IMR-90 (cell line): ENCODE measurements at regions not wholly inside any gene's neighbourhood (a gene's known extent, or its start where the extent isn't known, plus 50 kb on each side); places are given as distances from the start of the nearest gene placed in this dataset.

Experiments
- ATAC-seq: fragments of 200-7000 bp; cut with Tn5 transposase; 2 replicates; pipeline ENCODE4 v1.9.1; 2020; ENCODE audit warnings: low read depth, mild to moderate bottlenecking, moderate library complexity
- BruUV-seq: library from RNA; stranded (reverse); fragments of 400-500 nt; replicated peaks from 2 replicates; lab custom pipeline; 2021; lab: Mats Ljungman, UMichigan
- CTCF ChIA-PET: fragments of 300-600 bp; formaldehyde crosslinking; extraction: SDS; loops from one replicate; lab custom pipeline; 2021; ENCODE audit warnings: antibody characterized with exemption; lab: Yijun Ruan, JAX
- POLR2A ChIA-PET: fragments of 300-600 bp; sonication (Branson Sonifier 250); formaldehyde crosslinking; loops from one replicate; lab custom pipeline; 2022; ENCODE audit warnings: antibody characterized with exemption; ENCODE audit not compliant: unreplicated experiment; lab: Charles Lee
- DNase-seq: peaks from one replicate; pipeline ENCODE4 v3.0.0; 2013
- H2AFZ ChIP-seq: replicated peaks from 2 replicates; pipeline ENCODE3; 2013; ENCODE audit warnings: low read length, mild to moderate bottlenecking; ENCODE audit not compliant: poor library complexity
- H2AK5ac ChIP-seq: 2 replicates; pipeline ENCODE4 v1.6.1; 2013; ENCODE audit warnings: low read depth, low read length, inconsistent platforms
- H2AK9ac ChIP-seq: replicated peaks from 2 replicates; pipeline ENCODE3; 2013; ENCODE audit warnings: mild to moderate bottlenecking, low read depth, low read length, moderate library complexity; ENCODE audit not compliant: poor library complexity
- H2BK120ac ChIP-seq: 2 replicates; pipeline ENCODE4 v1.6.1; 2013; ENCODE audit warnings: low read depth, low read length, inconsistent platforms
- H2BK15ac ChIP-seq: 3 replicates; pipeline ENCODE4 v1.6.1; 2013; ENCODE audit warnings: low read depth, low read length, inconsistent platforms
- H2BK20ac ChIP-seq: 2 replicates; pipeline ENCODE4 v1.6.1; 2013; ENCODE audit warnings: low read depth, mild to moderate bottlenecking, inconsistent platforms, low read length, moderate library complexity
- H2BK5ac ChIP-seq: 2 replicates; pipeline ENCODE4 v1.6.1; 2013; ENCODE audit warnings: mild to moderate bottlenecking, low read depth, low read length, inconsistent platforms; ENCODE audit not compliant: poor library complexity, severe bottlenecking
- H3K14ac ChIP-seq: replicated peaks from 2 replicates; pipeline ENCODE4 v1.6.1; 2013; ENCODE audit warnings: low read depth, low read length, inconsistent platforms
- H3K18ac ChIP-seq: 2 replicates; pipeline ENCODE4 v1.6.1; 2013; ENCODE audit warnings: low read depth, low read length, control low read depth
- H3K23ac ChIP-seq: 2 replicates; pipeline ENCODE4 v1.6.1; 2013; ENCODE audit warnings: low read depth, low read length, inconsistent platforms
- H3K27ac ChIP-seq: 2 replicates; pipeline ENCODE4 v1.5.1; 2013; ENCODE audit warnings: mild to moderate bottlenecking, control low read depth, low read length; ENCODE audit not compliant: insufficient read depth
- H3K27me3 ChIP-seq: 2 replicates; pipeline ENCODE4 v1.6.1; 2013; ENCODE audit warnings: low read length; ENCODE audit not compliant: control insufficient read depth, insufficient read depth
- H3K36me3 ChIP-seq: 2 replicates; pipeline ENCODE4 v1.6.1; 2013; ENCODE audit warnings: low read length, mixed read lengths; ENCODE audit not compliant: control insufficient read depth, insufficient read depth
- H3K4ac ChIP-seq: 2 replicates; pipeline ENCODE4 v1.6.1; 2013; ENCODE audit warnings: low read depth, low read length, inconsistent platforms
- H3K4me1 ChIP-seq: 2 replicates; pipeline ENCODE4 v1.6.1; 2013; ENCODE audit warnings: low read length, mixed read lengths; ENCODE audit not compliant: control insufficient read depth, insufficient read depth
- H3K4me2 ChIP-seq: 2 replicates; pipeline ENCODE4 v1.6.1; 2013; ENCODE audit warnings: low read depth, mild to moderate bottlenecking, control low read depth, low read length, moderate library complexity
- H3K4me3 ChIP-seq: 2 replicates; pipeline ENCODE4 v1.5.1; 2013; ENCODE audit warnings: low read depth, mild to moderate bottlenecking, control low read depth, low read length, moderate library complexity; ENCODE audit not compliant: insufficient read depth
- H3K56ac ChIP-seq: 2 replicates; pipeline ENCODE4 v1.6.1; 2013; ENCODE audit warnings: low read length, inconsistent platforms; ENCODE audit not compliant: insufficient read depth; ENCODE audit errors: extremely low read depth
- H3K79me1 ChIP-seq, 2 experiments: 2 replicates each; pipeline ENCODE4 v1.6.1; 2013; ENCODE audit warnings: low read length in 2 of 2, inconsistent platforms in 1 of 2, low read depth in 1 of 2
- H3K9ac ChIP-seq: 2 replicates; pipeline ENCODE4 v1.6.1; 2013; ENCODE audit warnings: low read depth, low read length, control low read depth
- H3K9me1 ChIP-seq: 2 replicates; pipeline ENCODE4 v1.6.1; 2013; ENCODE audit warnings: low read length, inconsistent platforms; ENCODE audit not compliant: insufficient read depth
- H3K9me3 ChIP-seq: 2 replicates; pipeline ENCODE4 v1.6.1; 2013; ENCODE audit warnings: low read length; ENCODE audit not compliant: control insufficient read depth, insufficient read depth
- H4K20me1 ChIP-seq: 2 replicates; pipeline ENCODE4 v1.6.1; 2013; ENCODE audit warnings: low read length, inconsistent platforms; ENCODE audit not compliant: insufficient read depth
- H4K5ac ChIP-seq: 2 replicates; pipeline ENCODE4 v1.6.1; 2013; ENCODE audit warnings: mild to moderate bottlenecking, low read depth, low read length, control low read depth
- H4K8ac ChIP-seq, 2 experiments: 2 replicates each; pipeline ENCODE4 v1.6.1; 2013; ENCODE audit warnings: low read depth in 2 of 2, low read length in 2 of 2, control low read depth in 1 of 2, inconsistent platforms in 1 of 2
- H4K91ac ChIP-seq: 2 replicates; pipeline ENCODE4 v1.6.1; 2013; ENCODE audit warnings: low read depth, low read length, inconsistent platforms; ENCODE audit not compliant: insufficient read depth
- BHLHE40 ChIP-seq: fragments of 150-350 bp; IDR thresholded peaks from 2 replicates; pipeline ENCODE4 v1.6.1; 2016; ENCODE audit warnings: mild to moderate bottlenecking, low read depth, low read length
- CEBPB ChIP-seq: IDR thresholded peaks from 2 replicates; pipeline ENCODE4 v1.6.1; 2012; ENCODE audit warnings: low read depth, low read length, improper control_type of control experiment
- CHD1 ChIP-seq: IDR thresholded peaks from 2 replicates; pipeline ENCODE4 v1.6.1; 2012; ENCODE audit warnings: low read depth, low read length, improper control_type of control experiment
- FOS ChIP-seq: fragments of 150-350 bp; IDR thresholded peaks from 2 replicates; pipeline ENCODE4 v1.6.1; 2016; ENCODE audit warnings: low read depth, low read length
- MAFK ChIP-seq: IDR thresholded peaks from 2 replicates; pipeline ENCODE4 v1.6.1; 2012; ENCODE audit warnings: low read depth, low read length, improper control_type of control experiment
- MAZ ChIP-seq: IDR thresholded peaks from 2 replicates; pipeline ENCODE4 v1.6.1; 2012; ENCODE audit warnings: low read depth, mild to moderate bottlenecking, low read length, improper control_type of control experiment, moderate library complexity, borderline replicate concordance
- MXI1 ChIP-seq: IDR thresholded peaks from 2 replicates; pipeline ENCODE4 v1.6.1; 2012; ENCODE audit warnings: low read depth, mild to moderate bottlenecking, low read length, moderate library complexity, borderline replicate concordance
- NFE2L2 ChIP-seq: fragments of 150-350 bp; IDR thresholded peaks from 2 replicates; pipeline ENCODE4 v1.6.1; 2016; ENCODE audit warnings: low read depth, mild to moderate bottlenecking, low read length
- POLR2A ChIP-seq: IDR thresholded peaks from 2 replicates; pipeline ENCODE4 v1.6.1; 2012; ENCODE audit warnings: mild to moderate bottlenecking, low read depth, low read length
- RAD21 ChIP-seq: IDR thresholded peaks from 2 replicates; pipeline ENCODE4 v1.6.1; 2012; ENCODE audit warnings: low read length, improper control_type of control experiment
- RCOR1 ChIP-seq: IDR thresholded peaks from 2 replicates; pipeline ENCODE4 v1.6.1; 2012; ENCODE audit warnings: mild to moderate bottlenecking, low read length, improper control_type of control experiment; ENCODE audit not compliant: insufficient replicate concordance
- RFX5 ChIP-seq: IDR thresholded peaks from 2 replicates; pipeline ENCODE4 v1.8.0; 2012; ENCODE audit warnings: low read depth, mild to moderate bottlenecking, low read length, moderate library complexity
- SMC3 ChIP-seq: fragments of 150-350 bp; IDR thresholded peaks from 2 replicates; pipeline ENCODE4 v1.6.1; 2016; ENCODE audit warnings: low read depth, mild to moderate bottlenecking, antibody characterized with exemption, low read length, moderate library complexity
- WGBS, 2 experiments: methylation state at CpG; one replicate each; pipeline versions ENCODE4 v1.1.5 to v1.1.7; 2013; ENCODE audit warnings: missing lambda C conversion rate in 2 of 2; ENCODE audit not compliant: insufficient read length in 1 of 2; ENCODE audit errors: extremely low coverage in 2 of 2; 5-methylcytosine and 5-hydroxymethylcytosine counted together
- dilution Hi-C: fragments of 300-500 bp; cut with HindIII; formaldehyde crosslinking; loops from one replicate; pipeline ENCODE4 v1.14.3; 2018; ENCODE audit warnings: low sequenced_read_pairs; ENCODE audit not compliant: unreplicated experiment
- in situ Hi-C: fragments of 300-500 bp; cut with MboI; formaldehyde crosslinking; loops from 3 replicates; pipeline ENCODE4 v1.14.3; 2019; ENCODE audit warnings: low sequenced_read_pairs, inconsistent platforms, mixed read lengths
- intact Hi-C: fragments of 100-400 bp; cut with micrococcal nuclease; formaldehyde crosslinking; loops from 2 replicates; pipeline ENCODE4 v1.10.0; 2022
- TF ChIP-seq, protein P1 (sequence below): conservative IDR thresholded peaks from 2 replicates; pipeline ENCODE4 v1.5.1; 2012; ENCODE audit warnings: mild to moderate bottlenecking, low read depth, low read length, improper control_type of control experiment
- TF ChIP-seq, protein P2 (sequence below): fragments of 150-350 bp; IDR thresholded peaks from 2 replicates; pipeline ENCODE4 v1.6.1; 2016; ENCODE audit warnings: low read depth, mild to moderate bottlenecking, low read length, moderate library complexity, borderline replicate concordance
- TF ChIP-seq, protein P3 (sequence below): fragments of 150-350 bp; IDR thresholded peaks from 2 replicates; pipeline ENCODE4 v1.6.1; 2017; ENCODE audit warnings: mild to moderate bottlenecking, antibody characterized with exemption, low read length, low read depth

DNA sequence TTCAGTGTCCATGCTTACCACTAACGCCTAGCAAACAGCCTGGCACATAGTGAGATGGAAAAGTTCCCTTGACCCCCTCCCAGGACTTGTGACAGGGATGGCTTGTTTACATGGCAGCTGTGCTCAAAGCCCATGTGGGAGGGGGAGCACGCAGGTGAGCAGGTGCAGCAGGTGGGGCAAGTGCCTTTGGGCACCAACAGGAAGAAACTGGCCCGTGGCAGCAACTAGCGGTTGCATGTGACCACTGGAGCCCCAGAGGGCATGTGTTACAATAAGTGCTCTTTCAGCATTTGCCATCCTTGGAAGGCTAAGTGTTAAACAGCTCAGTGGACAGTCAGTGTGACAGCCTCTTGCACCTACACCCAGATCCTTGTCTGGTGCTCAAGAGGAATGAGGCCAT is 734.6 kb downstream of the TUSC7 start:
- no peaks in the 10 kb centered on the region for H3K79me1 ChIP-seq
- H2BK120ac ChIP-seq: no peak overlapping the region
- H3K9ac ChIP-seq: no peak overlapping the region
- no peak overlapping the region for H2BK15ac ChIP-seq
- no peaks in the 10 kb centered on the region for H3K36me3 ChIP-seq
- no peak overlapping the region for H3K27ac ChIP-seq
- no peaks in the 10 kb centered on the region for H3K9me3 ChIP-seq
- no peaks in the 10 kb centered on the region for H3K27me3 ChIP-seq
- CTCF ChIA-PET: no interaction called here
- no peak overlapping the region for H3K56ac ChIP-seq
- no peak overlapping the region for H3K4ac ChIP-seq
- 100% methylated on average over 2 of the region's 4 CpGs; no CpG with 5 or more reads in 1 of the 2 experiments for WGBS, 2 experiments
- BruUV-seq: no TSS peak
- H3K18ac ChIP-seq: no peak overlapping the region
- intact Hi-C loops (no loop called here), dilution Hi-C loops (no loop called here), in situ Hi-C loops (no loop called here)
- no peak overlapping the region for H4K91ac ChIP-seq
- H3K4me2 ChIP-seq: no peak overlapping the region
- no peak for ATAC-seq
- DNase-seq: no peak
- no peak overlapping the region for H3K14ac ChIP-seq
- H2AK5ac ChIP-seq: no peak overlapping the region
- H4K20me1 ChIP-seq: no peaks in the 10 kb centered on the region
- TF ChIP-seq RFX5 (no peak), MXI1 (no peak), RCOR1 (no peak), RAD21 (no peak), CEBPB (no peak), FOS (no peak), MAFK (no peak), NFE2L2 (no peak), POLR2A (no peak), SMC3 (no peak), MAZ (no peak), BHLHE40 (no peak), CHD1 (no peak)
- TF ChIP-seq, protein P1, sequence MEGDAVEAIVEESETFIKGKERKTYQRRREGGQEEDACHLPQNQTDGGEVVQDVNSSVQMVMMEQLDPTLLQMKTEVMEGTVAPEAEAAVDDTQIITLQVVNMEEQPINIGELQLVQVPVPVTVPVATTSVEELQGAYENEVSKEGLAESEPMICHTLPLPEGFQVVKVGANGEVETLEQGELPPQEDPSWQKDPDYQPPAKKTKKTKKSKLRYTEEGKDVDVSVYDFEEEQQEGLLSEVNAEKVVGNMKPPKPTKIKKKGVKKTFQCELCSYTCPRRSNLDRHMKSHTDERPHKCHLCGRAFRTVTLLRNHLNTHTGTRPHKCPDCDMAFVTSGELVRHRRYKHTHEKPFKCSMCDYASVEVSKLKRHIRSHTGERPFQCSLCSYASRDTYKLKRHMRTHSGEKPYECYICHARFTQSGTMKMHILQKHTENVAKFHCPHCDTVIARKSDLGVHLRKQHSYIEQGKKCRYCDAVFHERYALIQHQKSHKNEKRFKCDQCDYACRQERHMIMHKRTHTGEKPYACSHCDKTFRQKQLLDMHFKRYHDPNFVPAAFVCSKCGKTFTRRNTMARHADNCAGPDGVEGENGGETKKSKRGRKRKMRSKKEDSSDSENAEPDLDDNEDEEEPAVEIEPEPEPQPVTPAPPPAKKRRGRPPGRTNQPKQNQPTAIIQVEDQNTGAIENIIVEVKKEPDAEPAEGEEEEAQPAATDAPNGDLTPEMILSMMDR: no peak
- TF ChIP-seq, protein P2, sequence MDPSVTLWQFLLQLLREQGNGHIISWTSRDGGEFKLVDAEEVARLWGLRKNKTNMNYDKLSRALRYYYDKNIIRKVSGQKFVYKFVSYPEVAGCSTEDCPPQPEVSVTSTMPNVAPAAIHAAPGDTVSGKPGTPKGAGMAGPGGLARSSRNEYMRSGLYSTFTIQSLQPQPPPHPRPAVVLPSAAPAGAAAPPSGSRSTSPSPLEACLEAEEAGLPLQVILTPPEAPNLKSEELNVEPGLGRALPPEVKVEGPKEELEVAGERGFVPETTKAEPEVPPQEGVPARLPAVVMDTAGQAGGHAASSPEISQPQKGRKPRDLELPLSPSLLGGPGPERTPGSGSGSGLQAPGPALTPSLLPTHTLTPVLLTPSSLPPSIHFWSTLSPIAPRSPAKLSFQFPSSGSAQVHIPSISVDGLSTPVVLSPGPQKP: no peak
- TF ChIP-seq, protein P3, sequence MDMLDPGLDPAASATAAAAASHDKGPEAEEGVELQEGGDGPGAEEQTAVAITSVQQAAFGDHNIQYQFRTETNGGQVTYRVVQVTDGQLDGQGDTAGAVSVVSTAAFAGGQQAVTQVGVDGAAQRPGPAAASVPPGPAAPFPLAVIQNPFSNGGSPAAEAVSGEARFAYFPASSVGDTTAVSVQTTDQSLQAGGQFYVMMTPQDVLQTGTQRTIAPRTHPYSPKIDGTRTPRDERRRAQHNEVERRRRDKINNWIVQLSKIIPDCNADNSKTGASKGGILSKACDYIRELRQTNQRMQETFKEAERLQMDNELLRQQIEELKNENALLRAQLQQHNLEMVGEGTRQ: no peak
- H3K4me1 ChIP-seq: peaks cover 1% of the 10 kb centered on the region; the same call in 1 of the 2 replicates
- no peak overlapping the region for H2AFZ ChIP-seq
- no peak overlapping the region for H4K8ac ChIP-seq
- no peak overlapping the region for H3K23ac ChIP-seq
- no peak overlapping the region for H4K5ac ChIP-seq
- H2BK20ac ChIP-seq: no peak overlapping the region
- H2AK9ac ChIP-seq: no peak overlapping the region
- no peak overlapping the region for H3K4me3 ChIP-seq
- POLR2A ChIA-PET: no interaction called here
- no peak overlapping the region for H2BK5ac ChIP-seq
- peaks cover 5% of the 10 kb centered on the region; the same call in 1 of the 2 replicates for H3K9me1 ChIP-seq
